Stimulated activated CD8-positive, alpha-beta memory T cell treated with anti-CD3 and anti-CD28 coated beads, Interleukin-12 subunit alpha, Interleukin-12 subunit beta, amount 100 ng/mL, for 24 hours (primary cell): ENCODE measurements at regions not wholly inside any gene's neighbourhood (a gene's known extent, or its start where the extent isn't known, plus 50 kb on each side); places are given as distances from the start of the nearest gene placed in this dataset.

Experiments used
- DNase-seq: peaks from one replicate; pipeline ENCODE4 v3.0.0-alpha.2; 2020; ENCODE audit errors: extremely low read depth

DNA sequence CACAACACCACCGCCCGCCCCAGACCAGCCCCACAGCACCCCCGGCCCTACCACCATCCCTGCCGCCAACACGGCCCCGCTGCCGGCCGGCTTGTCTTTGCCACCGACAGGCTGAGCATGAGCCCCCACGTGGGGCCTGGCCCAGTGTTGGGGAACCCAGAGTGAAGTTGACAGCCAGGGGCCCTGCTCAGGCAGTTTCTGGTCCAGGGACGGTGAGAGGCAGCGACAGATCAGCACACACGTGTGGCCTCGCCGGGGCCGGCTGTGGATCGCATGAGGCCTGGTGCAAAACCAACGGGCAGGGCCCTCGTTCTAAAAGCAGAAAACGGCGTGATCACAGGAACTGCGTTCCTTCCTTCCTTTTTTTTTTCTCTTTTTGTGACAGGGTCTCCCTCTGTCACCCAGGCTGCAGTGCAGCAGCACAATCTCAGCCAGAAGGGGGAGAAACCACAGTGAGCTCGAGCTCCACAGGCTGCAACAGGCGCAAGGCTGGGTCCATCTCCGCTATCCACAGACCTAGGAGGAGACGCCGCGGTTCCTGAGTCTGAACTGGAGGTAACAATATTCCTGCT is 50.5 kb upstream of the FBRSL1 start:
- no peak for DNase-seq

DNA sequence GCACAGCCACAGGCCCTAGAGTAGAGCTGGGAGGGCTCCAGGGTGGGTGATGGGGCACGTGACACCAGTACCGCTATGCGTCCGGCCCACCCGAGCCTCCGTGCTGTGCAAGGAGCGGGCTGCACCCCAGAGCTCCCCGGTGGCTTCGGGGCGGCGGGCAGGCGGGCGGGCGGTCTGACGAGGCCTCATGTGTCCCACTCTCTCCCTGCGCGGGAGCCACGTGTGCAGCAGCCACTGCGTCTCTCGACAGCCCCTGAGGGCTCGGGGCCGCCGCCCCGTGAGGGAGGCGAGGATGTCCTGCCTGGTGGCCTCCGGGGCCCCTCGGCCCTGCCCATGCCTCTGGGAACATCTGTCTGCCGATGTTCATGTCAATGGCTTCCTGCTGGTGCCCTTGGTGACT is 51.2 kb upstream of the FBRSL1 start:
- no peak for DNase-seq

DNA sequence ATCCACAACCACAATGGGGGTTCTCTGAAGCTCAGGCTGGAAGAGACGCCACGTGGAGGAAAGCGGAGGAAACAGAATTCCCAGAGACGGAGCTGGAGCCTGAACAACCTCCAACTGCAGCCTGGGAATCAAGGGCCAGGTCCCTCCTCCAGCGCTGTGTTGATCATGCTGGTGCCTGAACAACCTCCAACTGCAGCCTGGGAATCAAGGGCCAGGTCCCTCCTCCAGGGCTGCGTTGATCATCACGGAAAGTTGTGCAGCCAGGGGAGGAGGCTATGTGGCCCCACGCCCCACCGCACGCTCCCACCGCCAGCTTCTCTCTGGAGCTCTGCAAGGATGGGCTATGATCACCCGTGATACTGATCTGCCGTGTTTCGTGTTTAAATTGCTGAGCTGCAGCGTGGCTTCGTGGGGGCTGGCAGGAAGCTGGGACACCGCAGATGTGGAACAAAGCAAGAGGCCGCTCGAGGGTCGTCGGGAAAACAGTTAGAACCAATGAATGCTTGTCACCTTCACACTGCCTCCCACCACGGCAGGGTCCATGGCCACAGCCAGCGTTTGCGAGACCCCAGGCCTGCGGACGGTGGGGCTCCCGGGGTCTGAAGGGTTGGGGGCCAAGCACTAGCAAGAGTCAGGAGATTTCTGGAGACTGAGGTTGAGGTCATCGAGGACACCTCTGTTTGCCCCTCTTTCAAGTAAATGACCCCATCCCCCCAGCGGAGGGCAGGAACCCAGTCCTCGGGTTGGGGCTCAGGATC is 51.8 kb upstream of the FBRSL1 start:
- DNase-seq: no peak

DNA sequence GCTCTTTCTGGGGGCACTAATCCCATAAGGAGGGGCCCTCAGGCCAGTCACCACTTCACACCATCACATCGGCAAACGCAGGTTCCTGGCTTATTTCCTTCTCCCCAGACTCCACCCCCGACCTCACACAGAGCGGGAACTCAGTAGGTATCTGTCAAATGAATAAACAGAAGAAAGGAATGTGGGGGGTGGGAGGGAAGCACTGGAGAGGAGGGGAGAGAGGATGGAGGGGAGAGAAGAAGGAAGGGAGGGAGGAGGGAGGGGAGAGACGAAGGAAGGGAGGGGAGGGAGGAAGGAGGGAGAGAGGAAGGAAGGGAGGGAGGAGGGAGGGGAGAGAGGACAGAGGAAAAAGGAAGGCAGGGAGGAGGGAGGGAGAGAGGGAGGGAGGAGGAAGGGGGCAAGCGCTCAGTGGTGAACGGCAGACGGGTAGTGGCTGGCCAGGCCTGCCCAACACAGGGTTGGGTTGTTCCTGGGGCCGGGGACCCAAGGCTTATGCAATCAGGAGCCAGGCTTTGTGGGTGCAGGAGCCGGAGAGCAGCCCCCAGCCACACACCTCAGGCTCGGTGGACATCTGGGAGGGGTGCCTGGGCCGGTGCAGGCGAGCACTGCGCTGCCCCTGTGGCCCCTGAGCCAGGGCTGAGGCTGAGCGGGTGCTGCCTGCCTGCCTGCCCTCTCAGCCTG is 52.6 kb upstream of the FBRSL1 start:
- DNase-seq: no peak

DNA sequence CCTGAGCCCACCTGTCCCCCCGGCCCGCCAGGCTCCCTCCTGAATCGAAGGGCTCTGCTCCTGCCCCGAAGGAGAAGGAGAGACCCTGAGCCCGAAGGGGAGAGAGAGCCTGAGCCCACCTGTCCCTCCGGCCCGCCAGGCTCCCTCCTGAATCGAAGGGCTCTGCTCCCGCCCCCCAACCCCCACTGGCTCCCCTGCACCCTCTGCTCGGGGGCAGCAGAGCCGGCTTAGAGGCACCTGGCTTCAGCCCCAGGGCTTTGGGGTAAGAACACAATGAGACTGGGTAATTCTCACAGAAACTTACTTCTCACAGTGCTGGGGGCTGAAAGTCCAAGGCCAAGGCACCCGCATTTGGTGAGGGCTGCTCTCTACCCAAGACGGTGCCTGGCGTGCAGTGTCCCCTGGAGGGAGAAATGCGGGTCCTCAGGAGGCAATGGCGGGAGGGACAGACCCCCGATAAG is 53.1 kb upstream of the FBRSL1 start:
- DNase-seq: no peak

DNA sequence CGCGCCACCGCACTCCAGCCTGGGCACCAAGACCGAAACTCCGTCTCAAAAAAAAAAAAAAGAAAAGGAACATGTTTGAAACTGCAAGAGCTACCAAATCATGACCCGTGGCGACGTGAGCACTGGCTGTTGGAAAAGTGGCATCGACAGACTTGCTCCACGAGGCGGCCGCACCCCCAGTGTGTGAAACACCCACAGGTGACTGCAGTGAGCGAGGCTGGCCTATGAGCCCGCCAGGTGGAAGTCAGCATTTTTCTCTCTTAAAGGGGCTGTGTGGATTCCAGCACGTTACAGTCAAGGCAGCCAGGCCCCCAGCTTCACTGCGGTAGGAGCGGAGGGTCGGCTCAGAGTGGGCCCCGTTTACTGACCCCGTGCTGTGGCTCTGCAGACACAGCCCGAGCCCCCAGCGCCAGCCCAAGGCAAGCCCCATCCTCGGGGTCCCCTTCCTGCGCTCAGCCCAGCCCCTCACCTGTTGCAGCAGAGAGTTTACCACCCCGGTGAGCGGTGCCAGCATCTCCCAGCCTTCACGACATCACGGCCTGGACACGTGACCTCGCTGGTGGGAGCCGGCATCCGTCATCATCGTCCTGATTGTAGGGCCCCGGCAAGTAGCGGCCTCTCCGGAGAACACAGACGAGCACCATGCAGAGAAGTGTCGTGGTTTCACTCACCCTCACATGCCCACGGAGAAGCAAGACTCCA is 54.3 kb upstream of the FBRSL1 start:
- DNase-seq: no peak

DNA sequence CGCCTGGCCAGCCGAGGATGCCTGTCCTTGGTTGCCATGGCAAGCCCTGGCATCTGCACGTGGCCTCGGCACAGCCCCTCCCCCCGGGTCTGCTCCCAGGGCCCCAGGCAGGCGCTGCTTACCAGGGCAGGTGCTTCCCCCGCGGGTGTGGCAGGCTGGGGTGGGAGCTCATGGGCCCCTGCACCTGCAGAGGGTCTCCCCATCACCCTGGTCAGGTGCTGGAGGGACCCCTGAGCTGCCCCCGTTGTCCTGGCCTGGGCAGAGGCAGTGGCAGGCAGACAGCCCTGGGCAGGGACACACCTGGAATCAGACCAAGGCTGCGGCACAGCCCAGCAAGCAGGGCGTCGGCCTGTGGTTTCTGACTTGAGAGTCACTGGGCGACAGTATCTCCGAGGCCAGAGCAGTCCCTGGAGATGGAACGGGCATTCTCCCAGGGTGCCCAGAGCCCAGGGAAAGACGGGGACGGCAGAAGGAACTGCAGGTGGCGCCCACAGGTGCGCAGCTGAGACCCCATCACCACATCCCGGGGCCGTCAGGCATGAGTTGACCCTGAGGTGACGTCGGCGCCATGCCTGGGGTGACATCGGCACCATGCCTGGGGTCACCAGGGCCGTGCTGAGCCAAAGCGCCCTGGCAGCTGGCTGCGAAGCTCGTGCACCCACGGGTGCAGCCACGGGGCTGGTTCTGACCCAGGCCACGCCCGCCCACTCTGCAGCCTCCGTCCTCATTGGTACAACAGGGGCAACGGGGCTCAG is 56.1 kb upstream of the FBRSL1 start:
- no peak for DNase-seq

DNA sequence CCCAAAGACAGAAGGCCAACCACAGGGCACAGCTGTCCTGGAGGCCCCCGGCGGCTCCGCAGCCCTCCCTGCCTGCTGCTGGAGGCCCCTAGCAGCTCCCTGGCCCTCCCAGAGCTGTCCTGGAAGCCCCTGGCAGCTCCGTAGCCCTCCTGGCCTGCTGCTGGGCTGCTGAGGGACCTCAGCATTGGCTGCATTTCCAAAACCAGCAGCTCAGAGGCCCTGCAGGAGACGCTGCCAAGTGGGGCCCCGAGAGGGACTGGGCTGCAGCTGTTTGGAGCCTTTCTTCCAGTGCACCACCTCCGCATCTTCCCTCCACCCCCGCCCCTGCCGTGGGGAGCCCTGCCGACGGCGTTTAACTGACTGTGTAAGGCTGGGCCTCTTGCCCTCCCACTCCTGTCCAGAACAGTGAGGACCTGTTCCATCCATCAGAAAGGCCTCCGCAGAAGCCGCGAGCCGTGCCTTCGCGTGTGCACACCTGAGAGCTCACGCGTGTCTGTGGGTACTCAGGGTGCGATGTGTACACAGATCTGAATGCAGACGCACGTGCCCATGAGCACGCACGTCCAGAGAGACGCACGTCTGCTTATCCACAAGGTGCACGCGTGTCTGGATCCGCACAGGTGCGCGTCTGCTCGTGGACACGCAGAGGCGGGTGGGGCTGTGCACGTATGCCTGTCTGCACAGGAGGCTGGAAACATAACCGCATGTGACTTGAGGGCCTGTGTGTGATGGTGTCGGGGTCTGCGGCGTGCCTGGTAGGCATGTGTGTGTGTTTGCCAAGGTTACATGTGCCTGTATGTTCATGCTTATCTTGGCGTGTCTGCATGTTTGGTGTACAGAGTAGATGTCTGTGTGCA is 57.0 kb upstream of the FBRSL1 start:
- no peak for DNase-seq

DNA sequence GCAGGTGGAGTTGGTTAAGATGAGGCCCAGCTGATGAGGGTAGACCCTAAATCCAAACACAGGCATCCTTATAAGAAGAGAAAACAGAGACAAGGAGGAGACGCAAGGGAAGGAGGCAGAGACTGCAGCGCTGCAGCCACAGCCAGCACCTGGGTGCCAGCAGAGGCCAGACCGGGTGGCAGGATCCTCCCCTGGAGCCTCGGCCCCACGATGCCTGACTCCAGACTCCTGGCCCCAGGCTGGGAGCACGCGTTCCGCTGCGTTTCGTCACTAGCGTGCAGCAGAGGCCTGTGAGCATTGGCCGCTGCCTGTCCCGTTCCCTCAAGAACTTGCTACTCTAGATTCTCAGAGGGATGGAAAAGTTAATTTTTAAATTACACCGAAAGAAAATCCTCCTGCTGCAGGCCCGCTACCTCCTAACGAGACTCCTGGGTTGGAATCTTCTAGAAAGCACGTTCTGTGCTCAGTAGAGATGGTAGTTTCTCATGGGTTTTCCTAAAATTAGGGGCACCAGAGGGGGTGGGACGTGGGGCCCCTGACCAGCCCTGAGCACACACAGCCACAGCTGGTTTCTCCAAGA is 57.7 kb upstream of the FBRSL1 start:
- DNase-seq: no peak

DNA sequence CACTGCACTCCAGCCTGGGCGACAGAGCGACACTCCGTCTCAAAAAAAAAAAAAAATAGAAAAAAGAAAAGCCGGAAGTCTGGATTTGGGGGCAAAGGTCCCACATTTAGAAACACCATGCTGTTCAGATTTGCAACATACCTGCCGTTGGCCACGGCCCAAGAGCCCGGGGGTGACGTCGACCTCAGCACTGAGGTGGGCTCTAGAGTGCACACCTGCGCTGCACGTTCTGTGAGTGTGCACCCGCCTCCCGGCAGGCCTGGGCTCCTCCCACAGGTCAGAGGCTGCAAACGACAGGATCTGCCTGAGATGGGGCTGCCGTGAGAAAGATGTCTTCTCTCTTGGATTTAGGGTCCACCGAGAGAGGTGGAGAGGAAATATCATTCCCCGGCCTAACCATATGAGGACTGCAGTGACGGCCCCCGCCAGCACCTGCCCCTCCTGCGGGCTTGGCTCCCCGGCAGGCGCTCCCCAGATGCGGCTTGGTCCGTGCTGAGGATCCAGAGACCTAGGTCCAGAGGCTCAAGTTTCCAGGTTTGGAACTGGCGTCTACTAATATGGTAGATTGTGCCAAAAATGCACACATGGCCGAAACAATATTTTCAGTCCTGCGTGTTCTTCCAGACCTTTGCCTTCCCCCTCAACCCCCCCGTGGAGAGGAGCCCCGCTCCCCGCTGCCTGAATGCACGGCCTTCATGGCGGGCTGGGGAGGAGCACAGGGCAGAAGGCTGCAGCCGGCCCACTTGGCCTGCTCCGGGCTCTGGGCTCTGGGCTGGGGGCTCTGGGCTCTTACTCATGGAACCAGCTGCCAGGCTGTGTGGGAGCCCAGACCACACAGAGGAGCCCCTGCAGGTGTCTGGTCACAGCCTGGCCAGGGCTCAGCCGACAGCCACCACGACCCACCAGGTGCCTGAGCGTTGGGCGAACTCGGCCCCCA is 58.8 kb upstream of the FBRSL1 start:
- DNase-seq: no peak

DNA sequence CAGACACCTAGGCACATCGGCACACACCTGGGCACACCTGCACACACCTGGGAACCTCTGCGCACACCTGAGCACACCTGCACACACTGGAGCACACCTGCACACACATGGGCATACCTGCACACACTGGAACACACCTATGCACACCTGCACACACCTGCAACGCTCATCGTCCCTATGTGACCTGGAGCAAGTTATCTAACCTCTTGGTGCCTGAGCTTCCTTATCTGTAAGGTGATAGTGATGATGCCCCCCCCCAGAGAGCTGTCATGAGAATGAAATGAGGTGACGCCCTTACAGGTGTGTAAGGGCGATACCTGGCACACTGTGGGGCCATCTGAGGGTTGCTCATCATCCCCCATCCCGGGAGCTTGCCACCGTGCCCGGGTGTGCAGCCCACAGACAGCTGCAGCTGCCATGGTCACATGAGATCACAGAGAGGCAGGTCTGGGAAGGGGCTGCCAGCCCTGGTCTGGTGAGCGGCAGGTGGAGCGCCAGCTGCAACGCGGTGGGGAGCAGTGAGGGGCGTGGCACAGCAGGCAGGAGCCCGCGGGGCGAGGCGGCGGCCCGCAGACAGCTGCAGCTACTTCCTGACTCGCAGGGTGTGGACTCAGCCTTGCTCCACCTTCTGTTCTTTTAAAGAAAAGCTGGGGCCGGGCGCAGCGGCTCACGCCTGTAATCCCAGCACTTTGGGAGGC is 59.9 kb upstream of the FBRSL1 start:
- peak; percentile 17 for DNase-seq

DNA sequence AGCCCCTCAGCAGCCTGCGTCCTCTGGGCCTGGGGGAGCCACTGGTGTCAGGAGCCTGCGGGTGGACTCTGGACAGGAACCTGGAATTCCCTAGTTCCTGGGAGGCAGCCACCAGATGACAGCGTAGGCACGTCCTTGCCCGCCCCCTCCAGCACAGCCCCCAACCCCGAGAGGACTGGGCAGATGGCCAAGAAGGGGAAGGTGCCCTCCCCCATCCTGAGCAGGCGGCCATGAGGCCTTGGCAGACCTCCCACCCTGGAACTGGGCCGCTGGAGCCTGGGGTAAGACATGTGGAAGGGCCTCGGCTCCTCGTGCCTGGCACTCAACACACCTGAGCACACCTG is 60.4 kb upstream of the FBRSL1 start:
- DNase-seq: no peak

DNA sequence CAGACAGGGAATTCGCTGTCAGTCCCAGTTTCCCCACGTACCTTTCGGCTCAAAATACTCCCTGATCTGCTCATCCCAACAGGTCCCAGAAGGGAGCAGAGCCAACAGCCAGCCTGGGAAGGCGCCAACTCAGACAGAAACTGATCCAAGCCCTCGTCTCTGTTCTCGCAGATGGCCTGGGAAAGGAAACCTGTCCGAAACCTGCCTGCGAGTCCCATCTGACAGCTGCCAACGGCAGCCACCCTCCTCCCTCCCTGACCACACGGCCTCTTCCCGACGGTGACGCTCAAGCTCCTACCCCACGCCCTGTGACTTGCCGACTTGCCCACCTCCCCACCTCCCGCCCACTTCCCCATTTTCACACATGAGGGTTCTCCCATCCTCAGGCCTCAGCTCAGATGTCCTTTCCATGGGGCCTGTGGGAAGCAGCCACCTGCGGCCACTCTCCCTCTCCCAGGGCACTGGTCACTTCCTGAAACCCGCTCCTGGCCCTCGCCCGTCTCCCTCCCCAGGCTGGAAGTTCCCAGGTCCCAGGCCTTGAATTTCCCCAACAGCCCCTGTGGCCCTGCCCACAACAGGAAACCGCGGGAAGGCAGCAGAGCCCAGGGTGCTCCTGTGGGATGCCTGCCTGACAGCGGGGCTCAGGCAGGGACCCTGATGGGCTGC is 60.9 kb upstream of the FBRSL1 start:
- DNase-seq: no peak

DNA sequence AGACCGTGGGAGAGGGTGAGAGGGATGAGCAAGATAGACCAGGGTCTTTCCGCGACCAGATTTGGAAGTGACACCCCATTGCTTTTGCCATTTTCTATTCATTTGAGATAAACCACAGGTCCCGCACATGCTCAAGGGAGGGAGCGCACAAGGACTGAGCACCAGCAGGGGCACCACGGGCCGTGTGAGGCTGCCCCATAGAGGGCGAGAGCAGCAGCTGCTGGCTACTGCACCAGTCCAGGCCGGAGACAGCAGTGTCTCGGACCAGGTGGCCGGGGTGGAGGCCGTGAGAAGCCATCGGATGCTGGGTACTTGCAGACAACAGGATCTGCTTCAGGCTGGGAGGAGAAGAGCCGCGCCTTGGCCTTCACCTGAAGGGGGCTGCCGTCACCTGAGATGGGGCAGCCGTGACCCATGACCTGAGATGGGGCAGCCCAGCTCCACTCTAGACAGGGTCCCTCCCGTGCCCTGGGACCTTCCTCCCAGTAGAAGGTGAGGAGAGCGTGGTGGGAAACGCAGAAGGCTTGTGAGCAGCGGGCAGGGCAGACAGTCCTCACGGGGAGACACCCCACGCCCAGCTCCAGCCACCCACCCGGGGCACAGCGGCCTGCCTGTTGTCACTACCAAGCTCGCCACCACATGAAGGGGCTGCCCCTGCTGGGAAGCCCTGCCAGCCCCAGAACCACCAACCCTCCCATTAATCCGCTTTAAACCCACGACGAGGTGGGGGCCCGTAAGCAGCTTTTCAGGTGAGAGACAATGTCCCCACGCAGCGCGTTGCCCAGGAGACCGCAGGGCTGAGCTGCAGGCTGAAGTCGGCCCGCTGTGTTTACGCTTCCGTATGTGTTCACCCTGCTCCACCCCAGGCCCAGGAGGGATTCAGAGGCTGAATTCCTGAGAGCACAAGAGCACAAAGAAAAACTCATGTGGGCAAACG is 61.7 kb upstream of the FBRSL1 start:
- no peak for DNase-seq

DNA sequence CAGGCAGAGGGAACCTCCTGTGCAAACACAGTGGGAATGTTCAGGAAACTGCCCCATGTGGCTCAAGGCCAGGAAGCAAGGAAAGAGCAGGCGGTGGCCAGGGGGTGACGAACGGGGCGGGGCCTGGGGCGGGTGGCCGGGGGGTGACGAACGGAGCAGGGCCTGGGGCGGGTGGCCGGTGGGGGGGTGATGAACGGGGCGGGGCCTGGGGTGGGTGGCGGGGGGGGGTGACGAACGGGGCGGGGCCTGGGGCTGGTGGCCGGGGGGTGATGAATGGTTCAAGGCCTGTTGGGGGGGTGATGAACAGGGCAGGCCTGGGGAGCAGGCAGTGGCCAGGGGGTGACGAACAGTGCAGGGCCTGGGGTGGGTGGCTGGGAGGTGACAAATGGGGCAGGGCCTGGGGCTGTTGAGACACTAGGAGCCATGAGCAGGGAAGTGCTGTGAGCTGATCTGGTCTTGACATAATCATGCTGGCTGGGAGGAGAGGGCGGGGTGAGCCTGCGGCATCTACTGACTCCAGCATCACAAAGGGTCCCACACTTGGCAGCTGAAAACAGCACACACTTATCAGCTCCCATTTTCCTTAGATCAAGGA is 62.7 kb upstream of the FBRSL1 start:
- no peak for DNase-seq

DNA sequence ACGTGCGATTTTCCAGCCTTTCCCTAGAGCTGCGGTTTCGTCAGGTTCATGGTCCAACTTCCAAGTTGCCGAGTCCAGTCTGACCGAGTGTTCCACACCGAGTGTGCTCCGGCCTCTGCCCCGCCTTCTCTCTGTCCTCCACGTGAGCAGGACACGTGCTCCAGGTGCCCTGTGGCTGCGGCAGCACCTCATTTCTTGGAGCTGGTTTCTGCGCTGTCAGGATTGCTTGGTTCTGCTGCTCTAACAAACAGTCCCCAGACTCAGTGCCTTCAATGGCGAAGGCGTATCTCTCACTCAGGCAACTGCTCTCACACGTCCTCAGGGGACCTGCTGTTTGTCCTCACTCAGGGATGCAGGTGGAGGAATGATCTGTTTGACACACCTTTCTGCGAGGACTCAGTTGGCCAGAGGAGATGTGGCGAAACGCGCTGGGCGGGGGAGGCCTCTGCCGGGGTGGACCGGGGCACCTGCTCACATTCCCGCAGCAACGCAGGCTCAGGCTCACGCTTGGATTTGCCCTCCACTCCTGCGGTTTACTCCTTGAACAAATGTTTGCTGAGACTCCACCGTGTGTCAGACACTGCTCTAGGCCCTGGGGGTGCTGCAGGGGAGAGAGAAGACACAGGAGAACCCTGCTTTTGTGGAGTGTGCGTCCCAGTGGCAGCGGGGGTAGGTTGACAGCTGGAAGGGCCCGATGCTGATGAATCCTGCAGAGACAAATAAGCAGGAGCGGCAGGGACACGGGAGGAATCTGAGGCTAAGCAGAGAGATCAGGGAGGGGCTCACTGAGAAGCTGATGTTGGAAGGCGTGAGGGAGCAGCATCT is 63.4 kb upstream of the FBRSL1 start:
- DNase-seq: no peak
